22Rv1 (cell line): ENCODE measurements at regions not wholly inside any gene's neighbourhood (a gene's known extent, or its start where the extent isn't known, plus 50 kb on each side); places are given as distances from the start of the nearest gene placed in this dataset.

ENCODE experiments used
- ZFX ChIP-seq: fragments of 450-650 bp; IDR thresholded peaks from 2 replicates; pipeline ENCODE4 v1.6.1; 2017; ENCODE audit warnings: antibody characterized with exemption, borderline replicate concordance
- TF ChIP-seq, protein P1 (sequence below): fragments of 450-650 bp; IDR thresholded peaks from 2 replicates; pipeline ENCODE4 v1.5.1; 2017; ENCODE audit warnings: mild to moderate bottlenecking

DNA sequence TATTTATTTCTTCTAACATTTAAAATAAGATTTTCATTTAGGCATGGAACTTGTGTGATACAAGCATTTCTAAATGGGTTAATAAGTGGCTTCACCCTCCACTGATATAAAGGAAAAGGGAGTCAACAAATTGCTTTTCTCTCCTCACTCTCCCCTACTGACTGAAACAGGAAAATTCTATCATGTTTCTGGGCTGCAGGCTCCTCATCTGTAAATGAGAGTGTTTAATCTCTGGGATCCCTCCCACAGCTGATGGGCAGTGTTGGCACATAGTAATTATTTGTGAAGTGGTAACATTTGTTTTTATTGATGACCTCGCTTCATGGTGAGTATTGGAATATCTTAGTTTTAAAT, 69.8 kb upstream of the WARS2 start:
- TF ChIP-seq, protein P1, sequence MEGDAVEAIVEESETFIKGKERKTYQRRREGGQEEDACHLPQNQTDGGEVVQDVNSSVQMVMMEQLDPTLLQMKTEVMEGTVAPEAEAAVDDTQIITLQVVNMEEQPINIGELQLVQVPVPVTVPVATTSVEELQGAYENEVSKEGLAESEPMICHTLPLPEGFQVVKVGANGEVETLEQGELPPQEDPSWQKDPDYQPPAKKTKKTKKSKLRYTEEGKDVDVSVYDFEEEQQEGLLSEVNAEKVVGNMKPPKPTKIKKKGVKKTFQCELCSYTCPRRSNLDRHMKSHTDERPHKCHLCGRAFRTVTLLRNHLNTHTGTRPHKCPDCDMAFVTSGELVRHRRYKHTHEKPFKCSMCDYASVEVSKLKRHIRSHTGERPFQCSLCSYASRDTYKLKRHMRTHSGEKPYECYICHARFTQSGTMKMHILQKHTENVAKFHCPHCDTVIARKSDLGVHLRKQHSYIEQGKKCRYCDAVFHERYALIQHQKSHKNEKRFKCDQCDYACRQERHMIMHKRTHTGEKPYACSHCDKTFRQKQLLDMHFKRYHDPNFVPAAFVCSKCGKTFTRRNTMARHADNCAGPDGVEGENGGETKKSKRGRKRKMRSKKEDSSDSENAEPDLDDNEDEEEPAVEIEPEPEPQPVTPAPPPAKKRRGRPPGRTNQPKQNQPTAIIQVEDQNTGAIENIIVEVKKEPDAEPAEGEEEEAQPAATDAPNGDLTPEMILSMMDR, result no peak
- TF ChIP-seq ZFX, result no peak
